ENCODE measurements at regions not wholly inside any gene's neighbourhood (a gene's known extent, or its start where the extent isn't known, plus 50 kb on each side); places are given as distances from the start of the nearest gene placed in this dataset.

- Histone ChIP-seq H3K27me3 (replicated peaks; ENCODE audit: insufficient read depth, low read depth, low read length, poor library complexity) (no peaks in the 10 kb centered on the region), H3K4me1 (ENCODE audit: insufficient read depth, low read length, poor library complexity, severe bottlenecking) (no peaks in the 10 kb centered on the region), H3K9me3 (ENCODE audit: low read depth, low read length, poor library complexity, severe bottlenecking) (no peaks in the 10 kb centered on the region), H3K36me3 (ENCODE audit: insufficient read depth, low read length, poor library complexity, severe bottlenecking) (no peaks in the 10 kb centered on the region), H3K4me3 (ENCODE audit: low read depth, low read length, poor library complexity, severe bottlenecking) (no peak overlapping the region), H3K27ac (ENCODE audit: low read depth, low read length, poor library complexity, severe bottlenecking) (no peak overlapping the region)
- ChIA-PET CTCF (no interaction called here), POLR2A (ENCODE audit: low non-redundant PET) (no interaction called here)
- DNase-seq (ENCODE audit: low spot score): peak; percentile 52
- no TSS peak for BruUV-seq (replicated peaks)
- intact Hi-C loops (cut with micrococcal nuclease; ENCODE audit: unreplicated experiment): no loop called here
- TF ChIP-seq CTCF (conservative IDR thresholded peaks at IDR 0.05; ENCODE audit: low read depth, low read length): no peak
- TF ChIP-seq EZH2 (IDR thresholded peaks at IDR 0.05; ENCODE audit: borderline replicate concordance, low read depth, low read length, poor library complexity, severe bottlenecking): no peak
These were observed 281.6 kb upstream of the FMN2 start for GRCh38 chr1:239810061-239810481.

GRCh38 chr1:239811211-239811885 lies 280.3 kb upstream of the FMN2 start:
- H3K4me3 ChIP-seq (ENCODE audit: low read depth, low read length, poor library complexity, severe bottlenecking): no peak overlapping the region
- no peak overlapping the region for H3K27ac ChIP-seq (ENCODE audit: low read depth, low read length, poor library complexity, severe bottlenecking)
- CTCF ChIA-PET: no interaction called here
- intact Hi-C loops (cut with micrococcal nuclease; ENCODE audit: unreplicated experiment): no loop called here
- BruUV-seq (replicated peaks): no TSS peak
- no peaks in the 10 kb centered on the region for H3K4me1 ChIP-seq (ENCODE audit: insufficient read depth, low read length, poor library complexity, severe bottlenecking)
- POLR2A ChIA-PET (ENCODE audit: low non-redundant PET): no interaction called here
- no peaks in the 10 kb centered on the region for H3K36me3 ChIP-seq (ENCODE audit: insufficient read depth, low read length, poor library complexity, severe bottlenecking)
- TF ChIP-seq CTCF (conservative IDR thresholded peaks at IDR 0.05; ENCODE audit: low read depth, low read length) (no peak), EZH2 (IDR thresholded peaks at IDR 0.05; ENCODE audit: borderline replicate concordance, low read depth, low read length, poor library complexity, severe bottlenecking) (no peak)
- no peaks in the 10 kb centered on the region for H3K9me3 ChIP-seq (ENCODE audit: low read depth, low read length, poor library complexity, severe bottlenecking)
- no peak for DNase-seq (ENCODE audit: low spot score)
- H3K27me3 ChIP-seq (replicated peaks; ENCODE audit: insufficient read depth, low read depth, low read length, poor library complexity): no peaks in the 10 kb centered on the region

GRCh38 chr1:239812580-239812979 lies 279.1 kb upstream of the FMN2 start:
- Histone ChIP-seq H3K27ac (ENCODE audit: low read depth, low read length, poor library complexity, severe bottlenecking) (no peak overlapping the region), H3K27me3 (replicated peaks; ENCODE audit: insufficient read depth, low read depth, low read length, poor library complexity) (no peaks in the 10 kb centered on the region), H3K4me3 (ENCODE audit: low read depth, low read length, poor library complexity, severe bottlenecking) (no peak overlapping the region), H3K9me3 (ENCODE audit: low read depth, low read length, poor library complexity, severe bottlenecking) (no peaks in the 10 kb centered on the region), H3K36me3 (ENCODE audit: insufficient read depth, low read length, poor library complexity, severe bottlenecking) (no peaks in the 10 kb centered on the region), H3K4me1 (ENCODE audit: insufficient read depth, low read length, poor library complexity, severe bottlenecking) (no peaks in the 10 kb centered on the region)
- TF ChIP-seq CTCF (conservative IDR thresholded peaks at IDR 0.05; ENCODE audit: low read depth, low read length): no peak
- TF ChIP-seq EZH2 (IDR thresholded peaks at IDR 0.05; ENCODE audit: borderline replicate concordance, low read depth, low read length, poor library complexity, severe bottlenecking): no peak
- intact Hi-C loops (cut with micrococcal nuclease; ENCODE audit: unreplicated experiment): no loop called here
- ChIA-PET CTCF (no interaction called here), POLR2A (ENCODE audit: low non-redundant PET) (no interaction called here)
- no TSS peak for BruUV-seq (replicated peaks)
- DNase-seq (ENCODE audit: low spot score): no peak
